IPS-15b (cell line): ENCODE measurements at regions not wholly inside any gene's neighbourhood (a gene's known extent, or its start where the extent isn't known, plus 50 kb on each side); places are given as distances from the start of the nearest gene placed in this dataset.

Source experiments
- H3K27me3 ChIP-seq: one replicate; pipeline ENCODE4 v1.6.1; 2013; ENCODE audit warnings: low read length; ENCODE audit not compliant: control insufficient read depth, insufficient read depth
- H3K36me3 ChIP-seq: one replicate; pipeline ENCODE4 v1.6.1; 2013; ENCODE audit warnings: low read length; ENCODE audit not compliant: control insufficient read depth, insufficient read depth
- H3K4me1 ChIP-seq: one replicate; pipeline ENCODE4 v1.6.1; 2013; ENCODE audit warnings: mild to moderate bottlenecking, low read length; ENCODE audit not compliant: control insufficient read depth, insufficient read depth
- H3K4me3 ChIP-seq: one replicate; pipeline ENCODE4 v1.5.1; 2013; ENCODE audit warnings: low read depth, low read length
- H3K9ac ChIP-seq: one replicate; pipeline ENCODE4 v1.6.1; 2013; ENCODE audit warnings: low read depth, mild to moderate bottlenecking, low read length
- H3K9me3 ChIP-seq: one replicate; pipeline ENCODE4 v1.6.1; 2013; ENCODE audit warnings: mild to moderate bottlenecking, low read length; ENCODE audit not compliant: control insufficient read depth, insufficient read depth

GRCh38 chr4:155569471-155569870, 97.2 kb upstream of the GUCY1A1 start:
- Histone ChIP-seq H3K9me3 (no peaks in the 10 kb centered on the region), H3K36me3 (no peaks in the 10 kb centered on the region), H3K9ac (no peak overlapping the region), H3K4me3 (no peak overlapping the region), H3K4me1 (no peaks in the 10 kb centered on the region), H3K27me3 (no peaks in the 10 kb centered on the region)

- Histone ChIP-seq H3K36me3 (no peaks in the 10 kb centered on the region), H3K9me3 (no peaks in the 10 kb centered on the region), H3K27me3 (no peaks in the 10 kb centered on the region), H3K4me1 (no peaks in the 10 kb centered on the region), H3K9ac (no peak overlapping the region), H3K4me3 (no peak overlapping the region)
Measured at GRCh38 chr4:155568641-155569220, 97.9 kb upstream of the GUCY1A1 start.

GRCh38 chr4:155566354-155566753, 100.3 kb upstream of the GUCY1A1 start:
- Histone ChIP-seq H3K4me1 (no peaks in the 10 kb centered on the region), H3K36me3 (no peaks in the 10 kb centered on the region), H3K27me3 (no peaks in the 10 kb centered on the region), H3K4me3 (no peak overlapping the region), H3K9me3 (no peaks in the 10 kb centered on the region), H3K9ac (no peak overlapping the region)

GRCh38 chr4:155565776-155566175, 100.9 kb upstream of the GUCY1A1 start:
- Histone ChIP-seq H3K4me3 (no peak overlapping the region), H3K27me3 (no peaks in the 10 kb centered on the region), H3K9ac (no peak overlapping the region), H3K9me3 (no peaks in the 10 kb centered on the region), H3K36me3 (no peaks in the 10 kb centered on the region), H3K4me1 (no peaks in the 10 kb centered on the region)

- H3K4me1 ChIP-seq, result no peaks in the 10 kb centered on the region
- H3K9ac ChIP-seq, result no peak overlapping the region
- no peaks in the 10 kb centered on the region for H3K36me3 ChIP-seq
- H3K9me3 ChIP-seq, result no peaks in the 10 kb centered on the region
- no peak overlapping the region for H3K4me3 ChIP-seq
- no peaks in the 10 kb centered on the region for H3K27me3 ChIP-seq
Measured at GRCh38 chr4:155565330-155565729, 101.3 kb upstream of the GUCY1A1 start.

- Histone ChIP-seq H3K27me3 (no peaks in the 10 kb centered on the region), H3K4me3 (no peak overlapping the region), H3K9ac (no peak overlapping the region), H3K36me3 (no peaks in the 10 kb centered on the region), H3K9me3 (no peaks in the 10 kb centered on the region), H3K4me1 (no peaks in the 10 kb centered on the region)
Measured at GRCh38 chr4:155564880-155565279, 101.8 kb upstream of the GUCY1A1 start.

- Histone ChIP-seq H3K27me3 (no peaks in the 10 kb centered on the region), H3K9ac (no peak overlapping the region), H3K4me1 (no peaks in the 10 kb centered on the region), H3K36me3 (no peaks in the 10 kb centered on the region), H3K9me3 (no peaks in the 10 kb centered on the region), H3K4me3 (no peak overlapping the region)
Measured at GRCh38 chr4:155564086-155564485, 102.6 kb upstream of the GUCY1A1 start.

- H3K4me1 ChIP-seq, result no peaks in the 10 kb centered on the region
- no peaks in the 10 kb centered on the region for H3K27me3 ChIP-seq
- no peaks in the 10 kb centered on the region for H3K36me3 ChIP-seq
- H3K9me3 ChIP-seq, result no peaks in the 10 kb centered on the region
- no peak overlapping the region for H3K4me3 ChIP-seq
- H3K9ac ChIP-seq, result no peak overlapping the region
Measured at GRCh38 chr4:155559915-155560314, 106.7 kb upstream of the GUCY1A1 start.

- Histone ChIP-seq H3K9me3 (no peaks in the 10 kb centered on the region), H3K4me1 (no peaks in the 10 kb centered on the region), H3K36me3 (no peaks in the 10 kb centered on the region), H3K27me3 (no peaks in the 10 kb centered on the region), H3K9ac (no peak overlapping the region), H3K4me3 (no peak overlapping the region)
Measured at GRCh38 chr4:155552180-155552579, 114.5 kb upstream of the GUCY1A1 start.

- Histone ChIP-seq H3K27me3 (no peaks in the 10 kb centered on the region), H3K36me3 (no peaks in the 10 kb centered on the region), H3K9me3 (no peaks in the 10 kb centered on the region), H3K9ac (no peak overlapping the region), H3K4me1 (no peaks in the 10 kb centered on the region), H3K4me3 (no peak overlapping the region)
Measured at GRCh38 chr4:155548173-155548572, 118.5 kb upstream of the GUCY1A1 start.

- H3K4me1 ChIP-seq, result no peaks in the 10 kb centered on the region
- H3K9ac ChIP-seq, result no peak overlapping the region
- no peak overlapping the region for H3K4me3 ChIP-seq
- no peaks in the 10 kb centered on the region for H3K36me3 ChIP-seq
- no peaks in the 10 kb centered on the region for H3K27me3 ChIP-seq
- H3K9me3 ChIP-seq, result no peaks in the 10 kb centered on the region
Measured at GRCh38 chr4:155546451-155546850, 120.2 kb upstream of the GUCY1A1 start.

- H3K4me1 ChIP-seq, result no peaks in the 10 kb centered on the region
- no peaks in the 10 kb centered on the region for H3K9me3 ChIP-seq
- no peaks in the 10 kb centered on the region for H3K27me3 ChIP-seq
- no peak overlapping the region for H3K4me3 ChIP-seq
- no peak overlapping the region for H3K9ac ChIP-seq
- no peaks in the 10 kb centered on the region for H3K36me3 ChIP-seq
Measured at GRCh38 chr4:155545456-155545855, 121.2 kb upstream of the GUCY1A1 start.
